Activated CD8-positive, alpha-beta T cell treated with anti-CD3 and anti-CD28 coated beads for 36 hours (primary cell): ENCODE measurements at regions not wholly inside any gene's neighbourhood (a gene's known extent, or its start where the extent isn't known, plus 50 kb on each side); places are given as distances from the start of the nearest gene placed in this dataset.
"Not testable (repeated sequence)": the region's sequence is repeated elsewhere in the genome, so short reads cannot be mapped to it uniquely, and the experiment has no call there.

ENCODE experiments used
- ATAC-seq: fragments of 200-7000 bp; cut with Tn5 transposase; one replicate; pipeline ENCODE4 v1.10.0; 2021; ENCODE audit warnings: mild to moderate bottlenecking, moderate library complexity
- CTCF ChIA-PET: fragments of 350-600 bp; sonication (Branson Sonifier 250); formaldehyde crosslinking; loops from one replicate; lab custom pipeline; 2021; ENCODE audit warnings: antibody characterized with exemption; lab: Charles Lee
- POLR2A ChIA-PET: fragments of 350-600 bp; sonication (Branson Sonifier 250); formaldehyde crosslinking; loops from one replicate; lab custom pipeline; 2021; ENCODE audit warnings: antibody characterized with exemption; lab: Charles Lee
- DNase-seq: peaks from one replicate; pipeline ENCODE4 v3.0.0-alpha.2; 2020
- H3K27ac Mint-ChIP-seq: one replicate; pipeline ENCODE4 v1.8.0; 2021; ENCODE audit warnings: mild to moderate bottlenecking, mixed read lengths
- H3K27me3 Mint-ChIP-seq: one replicate; pipeline ENCODE4 v1.8.0; 2021; ENCODE audit warnings: mixed read lengths
- H3K36me3 Mint-ChIP-seq: one replicate; pipeline ENCODE4 v1.8.0; 2021; ENCODE audit warnings: low read depth, mixed read lengths
- H3K4me1 Mint-ChIP-seq: one replicate; pipeline ENCODE4 v1.8.0; 2021; ENCODE audit warnings: low read depth, mixed read lengths
- H3K4me3 Mint-ChIP-seq: one replicate; pipeline ENCODE4 v1.8.0; 2021; ENCODE audit warnings: mild to moderate bottlenecking, moderate library complexity, mixed read lengths
- H3K9me3 Mint-ChIP-seq: one replicate; pipeline ENCODE4 v1.8.0; 2021; ENCODE audit warnings: mixed read lengths
- CTCF ChIP-seq: fragments of 200-600 bp; IDR thresholded peaks from one replicate; pipeline ENCODE4 v1.8.0; 2022; ENCODE audit warnings: antibody characterized with exemption, mild to moderate bottlenecking
- intact Hi-C: fragments of 100-400 bp; cut with micrococcal nuclease; formaldehyde crosslinking; loops from one replicate; pipeline ENCODE4 v1.10.0; 2022

GRCh38 chr7:54946764-54947163 is 72.1 kb upstream of the EGFR start:
- Mint-ChIP-seq H3K4me1 (no peaks in the 10 kb centered on the region), H3K36me3 (no peaks in the 10 kb centered on the region)
- POLR2A ChIA-PET, result no interaction called here

GRCh38 chr7:54947266-54947665 is 71.6 kb upstream of the EGFR start:
- DNase-seq, result no peak
- ChIA-PET POLR2A (no interaction called here), CTCF (interaction anchor here (1.2 kb wide), 1 partner anchor 308 kb away, joined by 3 read pairs; no protein-coding TSS in a partner anchor)
- intact Hi-C loops, result no loop called here
- no peaks in the 10 kb centered on the region for H3K4me1 Mint-ChIP-seq
- no peak overlapping the region for H3K27ac Mint-ChIP-seq
- TF ChIP-seq CTCF, result no peak
- H3K9me3 Mint-ChIP-seq, result peaks cover 4% of the 10 kb centered on the region
- H3K36me3 Mint-ChIP-seq, result no peaks in the 10 kb centered on the region
- no peaks in the 10 kb centered on the region for H3K27me3 Mint-ChIP-seq
- ATAC-seq, result no peak
- H3K4me3 Mint-ChIP-seq, result no peak overlapping the region

More at GRCh38 chr7:54946764-54947163, 72.1 kb upstream of the EGFR start:
- Mint-ChIP-seq H3K9me3 (peaks cover 4% of the 10 kb centered on the region), H3K27me3 (no peaks in the 10 kb centered on the region), H3K27ac (no peak overlapping the region), H3K4me3 (no peak overlapping the region)
- DNase-seq, result no peak
- no peak for ATAC-seq
- no peak for TF ChIP-seq CTCF
- CTCF ChIA-PET, result interaction anchor here (1.2 kb wide), 1 partner anchor 309 kb away, joined by 3 read pairs; no protein-coding TSS in a partner anchor
- intact Hi-C loops, result no loop called here

- H3K4me3 Mint-ChIP-seq, H3K27me3 Mint-ChIP-seq, H3K4me1 Mint-ChIP-seq, DNase-seq, POLR2A ChIA-PET, intact Hi-C loops, H3K9me3 Mint-ChIP-seq, H3K27ac Mint-ChIP-seq, ATAC-seq, H3K36me3 Mint-ChIP-seq, CTCF ChIA-PET: not testable (repeated sequence)
Measured at GRCh38 chr7:54949514-54949913, 69.3 kb upstream of the EGFR start.

- DNase-seq (no peak), ATAC-seq (no peak)
- no peak for TF ChIP-seq CTCF
- Mint-ChIP-seq H3K27me3 (peaks cover 2% of the 10 kb centered on the region), H3K36me3 (no peaks in the 10 kb centered on the region), H3K4me1 (no peaks in the 10 kb centered on the region), H3K4me3 (no peak overlapping the region), H3K27ac (no peak overlapping the region), H3K9me3 (no peaks in the 10 kb centered on the region)
- ChIA-PET CTCF (interaction anchor here (1.1 kb wide), 1 partner anchor 300 kb away, joined by 3 read pairs; no protein-coding TSS in a partner anchor), POLR2A (no interaction called here)
- intact Hi-C loops, result no loop called here
Measured at GRCh38 chr7:54955296-54955695, 63.5 kb upstream of the EGFR start.

GRCh38 chr7:54955696-54956420 is 63.0 kb upstream of the EGFR start:
- intact Hi-C loops, result no loop called here
- TF ChIP-seq CTCF, result no peak
- Mint-ChIP-seq H3K27me3 (peaks cover 2% of the 10 kb centered on the region), H3K9me3 (no peaks in the 10 kb centered on the region), H3K4me3 (no peak overlapping the region), H3K36me3 (no peaks in the 10 kb centered on the region), H3K4me1 (no peaks in the 10 kb centered on the region), H3K27ac (no peak overlapping the region)
- POLR2A ChIA-PET, result no interaction called here
- DNase-seq (no peak), ATAC-seq (no peak)
- CTCF ChIA-PET, result interaction anchor here (1.1 kb wide), 1 partner anchor 300 kb away, joined by 3 read pairs; no protein-coding TSS in a partner anchor
